Iris pigment epithelial cell (primary cell): ENCODE measurements at regions not wholly inside any gene's neighbourhood (a gene's known extent, or its start where the extent isn't known, plus 50 kb on each side); places are given as distances from the start of the nearest gene placed in this dataset.
"Not testable (repeated sequence)": the region's sequence is repeated elsewhere in the genome, so short reads cannot be mapped to it uniquely, and the experiment has no call there.

ENCODE experiments used
- DNase-seq: peaks from one replicate; pipeline ENCODE4 v3.0.0-alpha.2; 2011; ENCODE audit warnings: low read depth

DNA sequence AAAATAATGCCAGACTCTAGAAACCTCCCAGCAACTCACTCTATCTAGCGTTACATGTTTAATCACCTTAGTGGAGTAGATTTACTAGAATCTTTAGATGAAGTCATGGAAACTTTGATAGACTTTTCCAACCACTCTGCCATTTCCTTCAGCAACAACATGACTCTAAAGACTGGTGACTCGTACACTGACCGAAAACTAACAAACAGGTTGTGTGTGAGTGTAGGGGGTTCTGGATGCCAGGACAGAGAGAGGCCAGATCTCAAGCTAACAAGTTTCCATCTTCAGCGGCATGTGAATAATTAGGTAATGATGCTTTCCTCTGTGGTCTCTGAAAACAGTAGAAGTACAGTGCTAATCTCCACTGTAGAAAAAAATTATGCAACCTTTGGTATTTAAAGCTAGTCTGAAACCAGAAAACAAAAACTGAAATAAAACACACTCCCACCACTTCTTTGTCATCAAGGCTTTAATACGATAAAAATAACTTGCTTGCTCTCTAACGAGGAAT is 286.4 kb downstream of the PRDM5 start:
- DNase-seq = peak; percentile 8

DNA sequence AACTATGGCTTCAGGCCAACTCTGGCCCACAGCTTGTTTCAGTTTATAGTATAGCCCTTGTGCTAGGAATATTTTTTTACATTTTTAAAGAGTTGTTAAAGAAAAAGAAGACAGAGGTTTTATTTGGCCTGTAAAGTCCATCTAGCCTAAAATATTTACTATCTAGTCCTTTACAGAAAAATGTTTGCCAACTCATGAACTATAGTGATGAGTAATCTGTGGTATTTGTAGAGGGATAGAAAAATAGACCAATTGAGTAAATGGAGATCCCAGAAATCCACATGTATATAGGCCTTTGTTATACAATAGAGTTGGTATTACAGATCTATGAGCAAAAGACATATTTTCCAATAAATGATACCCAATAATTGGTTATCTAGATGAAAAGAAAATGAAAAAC is 288.7 kb downstream of the PRDM5 start:
- DNase-seq = peak; percentile 17

DNA sequence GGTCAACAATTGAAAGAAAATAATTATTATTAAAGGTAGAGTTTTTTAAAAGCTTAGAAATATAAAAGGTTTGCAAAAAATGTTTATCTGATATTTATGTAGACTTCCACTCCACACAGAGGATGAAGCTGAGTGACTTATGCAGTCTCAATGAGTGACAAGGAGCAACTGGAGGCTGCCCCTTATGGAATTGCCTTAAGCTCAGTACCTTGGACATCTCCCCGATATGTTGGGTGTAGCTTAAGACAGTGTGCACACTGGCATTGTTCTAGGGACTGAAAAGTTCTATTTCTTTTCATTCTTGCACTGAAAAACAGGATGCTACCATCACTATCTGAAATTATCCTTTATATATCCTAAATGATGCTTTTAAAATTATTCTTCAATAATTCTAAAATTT is 292.1 kb downstream of the PRDM5 start:
- DNase-seq = peak; percentile 17

DNA sequence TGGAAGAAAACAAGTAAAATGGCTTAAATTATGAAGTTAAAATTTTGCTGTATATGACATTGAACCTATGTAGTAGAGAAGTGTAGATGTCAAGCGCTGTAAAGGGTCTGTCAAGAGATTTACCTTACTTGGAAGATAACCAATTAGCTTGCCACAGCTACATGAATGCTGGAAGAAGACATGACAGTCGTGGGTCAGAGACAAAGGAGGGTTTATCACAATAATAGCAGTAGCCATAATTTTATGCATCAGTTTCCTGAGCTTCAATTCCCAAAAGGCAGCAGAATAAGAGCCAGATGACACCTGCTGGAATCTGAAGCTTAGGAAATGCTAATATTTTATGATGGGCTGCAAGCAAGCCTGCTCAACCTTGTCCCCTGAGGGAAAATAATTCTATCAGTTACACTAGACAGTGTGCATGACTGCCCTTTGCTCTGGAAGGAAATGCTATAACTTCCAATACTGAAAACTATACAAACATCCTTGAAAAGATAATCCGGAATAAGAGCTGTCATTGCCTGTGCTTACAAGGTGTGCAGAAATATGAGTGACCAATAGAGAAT is 292.9 kb downstream of the PRDM5 start:
- no peak for DNase-seq

DNA sequence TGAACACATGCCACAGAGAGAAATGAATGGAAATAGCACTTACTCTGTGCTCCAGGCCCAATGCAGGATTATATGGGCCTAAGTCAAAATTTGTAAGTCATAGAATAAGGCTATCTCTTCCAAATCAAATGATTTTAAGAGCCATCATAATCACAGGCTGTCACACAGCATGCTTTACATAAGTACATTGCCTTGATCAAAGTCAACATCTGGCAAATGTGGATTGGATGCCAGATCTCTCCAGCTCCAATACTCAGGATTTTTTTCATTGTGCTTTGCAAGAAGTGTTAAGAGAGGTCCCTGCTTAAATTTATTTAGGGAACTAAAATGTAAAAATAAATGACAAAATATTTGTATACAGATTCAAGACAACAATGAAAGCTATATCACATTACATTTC is 299.9 kb downstream of the PRDM5 start:
- DNase-seq = no peak

DNA sequence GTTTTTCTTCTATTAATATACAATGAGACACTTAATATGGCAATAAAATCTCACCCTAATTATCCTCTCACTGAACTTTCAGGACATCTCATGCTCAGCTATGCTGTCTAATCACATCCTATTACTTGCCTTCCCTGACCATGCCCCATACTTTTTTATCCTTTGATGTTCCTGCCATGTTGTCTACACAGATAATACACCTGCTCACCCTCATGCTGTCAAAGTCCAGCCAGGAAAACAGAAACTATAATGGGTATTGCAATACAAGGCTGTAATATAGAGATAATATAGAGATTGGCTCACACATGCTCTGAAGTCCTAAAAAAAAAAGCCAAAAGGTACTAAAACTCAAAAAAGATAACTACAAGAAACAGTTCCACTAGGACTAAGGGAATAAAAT is 305.4 kb downstream of the PRDM5 start:
- DNase-seq = no peak

DNA sequence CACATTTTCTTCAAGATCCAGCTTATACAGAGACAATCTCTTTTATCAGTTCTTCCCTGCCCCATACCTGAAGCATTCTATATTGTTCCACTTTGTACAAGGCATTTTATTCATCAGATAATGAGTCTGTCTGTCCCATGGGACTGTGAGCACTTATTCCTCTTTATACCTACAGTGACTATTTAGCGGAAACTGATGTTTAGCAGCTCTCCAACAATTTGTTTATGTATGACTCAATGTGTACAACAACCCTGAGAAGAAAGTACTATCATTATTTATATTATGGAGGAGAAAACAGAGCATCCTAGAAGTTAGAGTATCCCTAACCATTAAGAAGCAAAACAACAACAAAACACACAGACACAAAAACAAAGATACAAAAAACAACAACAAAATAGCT is 306.5 kb downstream of the PRDM5 start:
- DNase-seq = no peak

DNA sequence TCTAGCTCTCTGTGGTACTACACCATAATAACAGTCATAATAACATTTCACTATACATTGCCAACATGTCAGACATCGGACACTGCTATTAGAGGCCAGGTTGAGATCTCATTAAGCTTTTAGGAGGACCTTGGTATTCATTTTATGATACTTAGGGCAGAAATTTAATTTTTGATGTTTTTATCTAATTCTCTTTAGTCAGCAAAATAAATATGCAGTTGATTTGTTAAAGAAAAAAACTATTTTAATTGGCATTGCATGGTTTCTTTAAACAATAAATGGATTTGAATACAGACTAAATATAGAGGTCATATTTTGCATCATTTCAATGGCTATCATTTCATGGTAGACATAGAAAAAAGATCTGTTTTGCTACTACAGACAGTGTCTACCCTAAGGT is 308.7 kb downstream of the PRDM5 start:
- no peak for DNase-seq

DNA sequence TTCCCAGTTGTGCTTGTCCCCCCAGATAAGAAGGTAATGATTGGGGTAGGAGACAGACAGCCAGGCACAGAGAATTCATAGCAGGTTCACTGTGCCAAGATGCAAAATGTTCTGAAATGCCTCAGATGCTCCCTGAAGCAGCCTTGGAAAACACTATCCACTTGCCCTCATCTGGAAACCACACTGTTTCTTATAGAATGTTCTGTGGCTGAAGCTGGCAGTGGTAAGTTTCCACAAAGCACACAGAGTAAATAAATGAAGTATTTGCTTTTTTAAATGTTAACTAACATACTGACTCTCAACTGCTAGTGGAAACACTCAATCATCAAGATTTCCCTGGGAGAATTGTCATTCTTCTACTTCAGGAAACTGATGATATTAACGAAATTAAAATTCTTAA is 311.4 kb downstream of the PRDM5 start:
- DNase-seq = no peak

DNA sequence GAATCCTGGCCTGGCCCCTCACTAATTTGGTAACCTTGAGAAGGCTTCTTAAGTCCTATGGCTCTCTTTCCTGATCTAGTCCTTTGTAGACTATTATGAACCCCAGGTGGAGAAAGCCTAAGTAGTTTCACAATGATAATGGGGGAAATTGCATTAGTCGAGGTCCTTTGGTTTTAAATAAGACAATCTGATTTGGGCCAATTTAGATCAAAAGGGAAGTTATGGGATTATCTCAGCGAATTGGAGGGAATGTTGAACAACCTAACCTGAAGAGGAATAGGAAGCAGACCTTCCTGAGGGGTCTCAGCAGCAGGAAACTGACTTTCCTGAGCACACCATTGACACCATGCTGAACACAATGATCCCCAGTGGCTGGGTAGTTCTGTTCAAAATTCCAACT is 331.5 kb downstream of the PRDM5 start:
- no peak for DNase-seq

DNA sequence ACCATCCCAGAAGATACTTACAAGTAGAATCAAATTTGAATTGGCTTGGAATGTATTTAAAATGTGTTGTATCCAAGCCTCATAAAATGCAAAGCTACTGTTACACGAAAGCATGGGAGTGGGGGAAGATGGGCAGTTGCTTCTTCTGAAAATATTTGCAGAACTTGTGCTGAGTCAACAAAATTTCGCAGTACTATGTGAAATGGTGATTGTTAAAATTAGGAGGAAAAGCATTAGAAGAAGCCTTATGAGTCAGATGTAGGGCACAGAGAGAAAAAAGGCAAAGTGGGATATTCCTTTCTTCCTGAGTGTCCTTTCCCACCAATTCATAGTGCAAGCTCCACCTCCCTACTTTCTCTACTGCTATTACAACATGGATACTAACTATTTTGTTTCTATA is 332.7 kb downstream of the PRDM5 start:
- DNase-seq = no peak

DNA sequence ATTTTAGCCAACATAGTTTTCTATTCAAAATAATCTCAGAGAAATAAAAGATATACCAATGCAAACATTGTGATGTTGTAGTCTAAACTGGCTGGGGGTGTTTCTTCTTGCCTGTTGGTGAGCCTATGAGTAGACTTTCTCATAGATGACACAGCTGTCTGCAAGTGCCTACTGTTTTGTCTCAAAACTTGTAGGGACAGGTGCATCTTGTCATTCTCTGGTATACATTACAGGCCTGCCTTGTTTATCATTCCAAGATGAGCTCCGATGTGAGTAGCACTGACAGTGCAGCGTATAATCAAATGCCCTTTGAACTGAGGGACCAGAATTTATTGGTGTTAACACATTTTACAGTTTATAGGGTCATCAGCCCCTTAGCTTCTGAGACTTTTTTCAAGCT is 353.8 kb downstream of the PRDM5 start:
- no peak for DNase-seq

DNA sequence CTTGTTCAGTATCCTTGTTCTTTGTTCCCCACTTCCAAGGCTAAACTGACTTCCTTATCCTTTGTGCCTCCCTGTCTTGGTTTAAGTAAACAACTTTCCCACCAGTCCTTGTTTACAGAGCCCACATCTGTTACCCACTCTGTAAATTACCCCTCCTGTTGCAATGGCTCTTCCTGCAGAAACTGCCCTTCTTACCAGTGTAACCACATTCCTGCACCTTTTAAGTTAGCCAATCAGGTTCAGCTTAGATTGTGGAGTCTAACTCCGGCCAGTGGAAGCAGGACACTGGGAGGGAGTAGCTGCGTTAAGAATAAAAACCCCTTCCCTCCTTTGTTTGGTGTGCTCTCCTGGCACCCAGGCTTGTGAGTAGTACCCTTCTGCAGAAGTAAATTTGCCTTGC is 360.9 kb downstream of the PRDM5 start:
- no peak for DNase-seq

DNA sequence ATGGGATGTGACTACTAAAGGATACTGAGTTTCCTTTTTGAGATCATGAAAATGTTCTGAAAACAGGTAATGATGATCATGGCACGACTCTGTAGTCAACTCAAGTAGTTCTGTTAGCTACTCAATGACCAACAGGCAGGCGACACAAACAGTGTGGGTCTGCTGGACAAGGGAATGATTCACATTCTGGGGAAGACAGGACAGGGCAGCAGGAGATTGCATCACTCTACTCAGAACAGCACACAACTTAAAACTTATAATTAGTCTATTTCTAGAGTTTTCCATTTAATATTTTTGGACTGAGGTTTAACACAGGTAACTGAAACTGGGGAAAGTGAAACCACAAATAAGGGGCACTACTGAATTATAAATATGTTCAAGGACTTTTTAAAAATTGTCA is 365.2 kb downstream of the PRDM5 start:
- DNase-seq = peak; percentile 58

DNA sequence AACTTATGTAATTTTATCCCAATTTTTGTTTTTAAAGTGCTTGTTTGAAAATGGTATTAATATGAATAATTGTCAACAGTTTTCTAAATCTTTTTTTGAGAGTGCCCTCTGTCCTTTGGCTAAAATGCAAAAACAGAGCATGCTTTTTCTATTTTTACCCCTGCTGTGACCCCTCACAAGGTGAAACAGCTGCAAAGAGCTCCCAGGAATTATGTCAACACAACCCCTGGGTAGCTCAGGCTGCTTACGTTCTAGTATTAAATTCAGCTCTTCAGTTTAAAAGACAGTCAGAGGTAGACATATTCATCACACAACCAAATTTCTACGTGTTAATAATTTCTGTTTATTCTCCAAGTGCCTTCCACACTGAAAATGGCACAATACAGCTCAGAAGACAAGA is 367.5 kb downstream of the PRDM5 start:
- DNase-seq = no peak

DNA sequence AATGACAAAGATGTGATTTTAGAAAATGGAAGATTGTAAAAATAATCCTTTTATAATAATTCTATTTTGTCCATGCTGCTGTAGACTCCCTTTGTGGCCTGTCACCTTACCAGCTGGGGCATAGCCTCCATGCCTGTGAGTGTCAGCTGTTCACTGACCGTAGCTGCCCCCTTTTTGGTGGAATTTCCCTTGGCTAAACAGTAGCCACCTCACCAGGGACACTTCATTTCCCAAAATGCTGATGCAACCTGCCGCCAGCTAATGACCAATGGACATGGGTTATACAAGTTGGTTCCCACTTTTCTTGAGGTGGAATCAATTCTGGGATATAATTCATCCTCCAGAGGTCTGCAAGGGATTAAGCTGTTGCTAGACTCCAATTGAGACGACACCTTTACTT is 368.4 kb downstream of the PRDM5 start:
- DNase-seq = no peak

DNA sequence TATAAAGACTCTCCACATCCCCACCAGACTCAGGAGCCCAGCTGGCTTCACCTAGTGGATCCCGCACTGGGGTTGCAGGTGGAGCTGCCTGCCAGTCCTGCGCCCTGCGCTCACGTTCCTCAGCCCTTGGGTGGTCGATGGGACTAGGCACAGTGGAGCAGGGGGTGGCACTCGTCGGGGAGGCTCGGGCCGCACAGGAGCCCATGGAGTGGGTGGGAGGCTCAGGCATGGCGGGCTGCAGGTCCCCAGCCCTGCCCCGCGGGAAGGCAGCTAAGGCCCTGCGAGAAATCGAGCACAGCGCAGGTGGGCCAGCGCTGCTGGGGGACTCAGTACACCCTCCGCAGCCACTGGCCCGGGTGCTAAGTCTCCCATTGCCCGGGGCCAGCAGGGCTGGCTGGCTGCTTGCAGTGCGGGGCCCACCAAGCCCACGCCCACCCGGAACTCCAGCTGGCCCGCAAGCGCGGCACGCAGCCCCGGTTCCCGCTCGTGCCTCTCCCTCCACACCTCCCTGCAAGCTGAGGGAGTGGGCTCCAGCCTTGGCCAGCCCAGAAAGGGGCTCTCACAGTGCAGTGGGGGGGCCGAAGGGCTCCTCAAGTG is 371.8 kb downstream of the PRDM5 start:
- DNase-seq = not testable (repeated sequence)

DNA sequence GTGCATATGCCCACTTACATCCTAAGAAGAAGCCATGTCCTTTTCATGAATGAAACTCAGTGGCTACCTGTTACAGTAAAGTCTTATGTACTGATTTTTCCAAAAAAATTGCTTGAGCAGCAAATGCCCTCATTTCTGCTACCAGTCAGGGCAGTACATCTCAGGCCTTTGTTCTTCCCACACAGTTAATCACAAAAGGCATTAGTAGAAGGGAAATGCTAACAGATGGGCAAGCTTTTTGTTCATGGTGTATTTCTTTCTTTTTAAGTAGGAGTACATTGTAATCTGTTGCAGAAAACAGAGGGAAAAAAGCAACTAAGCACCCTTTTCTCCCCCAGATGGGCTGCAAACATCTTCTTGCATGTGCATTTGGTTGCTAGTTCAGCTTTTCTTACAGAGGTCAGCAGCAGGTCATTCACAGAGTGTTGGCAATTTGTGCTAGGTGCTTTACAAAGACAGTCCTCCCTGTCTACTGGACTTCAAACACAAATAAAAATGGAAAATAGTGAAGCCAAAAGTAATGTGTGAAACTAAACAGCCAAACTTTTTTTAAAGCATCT is 373.4 kb downstream of the PRDM5 start:
- DNase-seq = no peak

DNA sequence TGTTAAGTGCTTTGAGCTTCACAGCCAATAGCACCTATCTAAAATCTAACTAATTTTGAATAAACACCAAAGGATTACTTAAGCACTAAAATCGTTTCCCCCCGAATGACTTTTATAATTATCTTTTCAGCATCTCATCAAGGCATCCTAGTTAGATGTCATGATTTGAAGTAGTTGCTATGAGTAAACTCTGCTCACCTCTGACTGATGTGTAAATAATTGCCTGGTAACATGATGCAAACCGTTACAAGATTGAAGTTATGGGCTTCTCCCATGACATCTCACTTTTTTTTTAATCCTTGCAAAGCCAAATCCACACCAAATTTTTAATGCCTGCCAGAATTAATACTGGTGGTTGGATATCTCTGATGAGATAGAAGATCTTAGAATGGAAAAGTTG is 377.1 kb downstream of the PRDM5 start:
- no peak for DNase-seq

DNA sequence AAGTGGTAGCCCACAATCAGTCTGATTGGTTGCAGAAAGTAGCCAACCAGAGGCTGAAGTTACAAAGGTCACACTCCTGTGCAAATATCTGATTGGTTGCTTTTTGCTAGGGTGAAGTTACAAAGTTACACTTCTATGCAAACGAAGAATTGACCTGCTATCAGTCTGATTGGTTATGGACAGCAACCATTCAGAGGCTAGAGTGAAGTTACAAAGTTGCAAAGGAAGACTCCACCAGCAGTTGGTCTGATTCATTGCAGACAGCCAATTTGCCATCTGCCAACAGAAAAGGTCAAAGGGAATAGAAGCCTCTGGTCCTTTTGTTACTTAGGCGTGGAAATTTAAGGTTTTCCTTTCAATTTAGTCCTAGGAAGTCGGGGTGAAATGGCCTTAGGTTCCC is 377.7 kb downstream of the PRDM5 start:
- no peak for DNase-seq

DNA sequence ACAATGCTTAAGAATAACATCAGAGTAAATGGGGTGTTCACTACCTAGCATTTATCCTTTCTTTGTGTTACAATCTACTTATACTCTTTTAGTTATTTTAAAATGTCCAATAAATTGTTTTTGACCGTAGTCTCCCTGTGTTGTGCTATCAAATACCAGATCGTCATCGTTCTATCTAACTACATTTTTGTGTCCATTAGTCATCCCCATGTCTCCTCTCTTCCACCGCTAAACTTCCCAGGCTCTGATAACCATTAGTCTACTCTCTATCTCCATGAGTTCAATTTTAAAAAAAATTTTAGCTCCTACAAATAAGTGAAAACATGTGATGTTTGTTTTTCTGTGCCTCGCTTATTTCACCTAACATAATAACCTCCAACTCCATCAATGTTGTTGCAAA is 381.9 kb downstream of the PRDM5 start:
- peak; percentile 6 for DNase-seq

DNA sequence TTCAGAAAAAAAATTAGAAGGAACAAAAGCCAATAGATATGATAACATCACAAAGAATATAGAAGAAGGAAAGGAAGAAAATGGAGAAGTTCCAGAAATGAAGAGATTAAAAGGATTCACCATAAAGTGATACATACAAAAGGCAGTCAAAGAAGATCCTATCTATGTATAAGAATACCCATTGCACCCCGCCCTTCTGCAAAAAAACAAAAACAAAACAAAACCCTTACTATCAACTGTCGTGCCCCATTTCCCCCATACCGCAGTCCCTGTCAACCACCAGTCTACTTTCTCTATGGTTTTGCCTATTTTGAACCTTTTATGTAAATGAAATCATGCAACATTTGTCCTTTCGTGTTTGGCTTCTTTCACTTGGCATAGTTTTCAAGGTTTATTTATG is 385.6 kb downstream of the PRDM5 start:
- no peak for DNase-seq

DNA sequence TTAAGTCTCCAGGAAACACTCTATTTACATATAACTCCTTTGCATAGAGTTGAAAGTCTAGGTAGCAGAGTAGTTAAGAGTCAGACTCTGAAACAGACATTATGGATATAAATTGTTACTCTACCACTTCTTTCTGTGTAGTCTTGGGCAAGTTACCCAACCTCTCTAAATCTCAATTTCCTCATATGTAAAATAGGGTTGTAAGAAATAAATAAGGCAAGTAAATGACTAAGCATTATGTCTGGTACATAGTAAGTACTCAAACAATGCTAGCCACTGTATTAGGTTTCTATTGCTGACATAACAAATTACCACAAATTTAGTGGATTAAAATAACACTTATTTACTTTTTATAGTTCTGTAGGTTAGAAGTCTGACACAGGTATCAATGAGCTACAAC is 394.1 kb downstream of the PRDM5 start:
- DNase-seq = no peak

DNA sequence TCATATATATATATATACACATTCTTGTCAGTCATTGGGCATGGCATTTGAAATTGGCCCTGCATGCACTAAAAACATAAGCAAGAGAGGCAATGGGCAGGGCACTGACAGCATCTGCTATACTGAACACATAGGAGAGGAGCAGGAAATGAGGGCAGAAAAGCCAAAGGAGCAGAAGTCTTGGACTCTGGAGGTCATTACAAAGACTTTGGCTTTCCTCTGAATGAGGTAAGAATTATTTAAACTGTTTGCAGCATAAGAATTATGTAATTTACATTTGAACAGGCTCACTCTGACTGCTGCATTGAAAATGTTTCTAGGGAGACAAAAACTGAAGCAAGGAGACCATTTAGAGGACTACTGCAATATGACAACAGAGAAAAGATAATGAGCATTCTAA is 396.5 kb downstream of the PRDM5 start:
- DNase-seq = no peak
